Breast epithelium (tissue), 3 donors: ENCODE measurements at regions not wholly inside any gene's neighbourhood (a gene's known extent, or its start where the extent isn't known, plus 50 kb on each side); places are given as distances from the start of the nearest gene placed in this dataset.

Experiments used
- POLR2A ChIP-seq: fragments of 450-650 bp; IDR thresholded peaks from one replicate; pipeline ENCODE4 v1.6.1; 2016; ENCODE audit warnings: antibody characterized with exemption, mild to moderate bottlenecking, moderate library complexity
- TF ChIP-seq, protein P1 (sequence below), 3 donors: fragments of 450-650 bp; IDR thresholded peaks; one replicate each; pipeline ENCODE4 v1.5.1; 2016 to 2017; ENCODE audit warnings: antibody characterized with exemption in 3 of 3, mild to moderate bottlenecking in 3 of 3, moderate library complexity in 3 of 3

DNA sequence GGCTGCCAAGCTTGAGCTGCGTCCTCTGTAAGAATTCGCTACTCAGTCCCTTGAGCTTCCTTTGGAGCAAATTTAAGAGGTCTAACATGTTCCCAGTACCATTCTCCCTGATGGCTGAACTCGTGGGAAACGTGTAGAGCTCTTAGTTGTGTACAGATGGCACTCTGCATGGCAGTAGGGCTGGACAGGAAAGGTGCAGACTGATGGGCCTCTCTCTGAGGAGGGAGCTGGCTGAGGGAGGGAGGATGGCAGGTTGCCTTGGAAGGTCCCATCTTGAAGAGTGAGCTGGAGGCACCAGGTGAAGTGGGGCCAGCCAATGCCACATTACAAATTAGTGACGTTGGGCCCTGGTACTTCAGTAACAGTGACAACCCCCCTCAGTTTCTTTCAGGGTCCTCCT is 495.3 kb downstream of the CCDC171 start:
- TF ChIP-seq, protein P1, sequence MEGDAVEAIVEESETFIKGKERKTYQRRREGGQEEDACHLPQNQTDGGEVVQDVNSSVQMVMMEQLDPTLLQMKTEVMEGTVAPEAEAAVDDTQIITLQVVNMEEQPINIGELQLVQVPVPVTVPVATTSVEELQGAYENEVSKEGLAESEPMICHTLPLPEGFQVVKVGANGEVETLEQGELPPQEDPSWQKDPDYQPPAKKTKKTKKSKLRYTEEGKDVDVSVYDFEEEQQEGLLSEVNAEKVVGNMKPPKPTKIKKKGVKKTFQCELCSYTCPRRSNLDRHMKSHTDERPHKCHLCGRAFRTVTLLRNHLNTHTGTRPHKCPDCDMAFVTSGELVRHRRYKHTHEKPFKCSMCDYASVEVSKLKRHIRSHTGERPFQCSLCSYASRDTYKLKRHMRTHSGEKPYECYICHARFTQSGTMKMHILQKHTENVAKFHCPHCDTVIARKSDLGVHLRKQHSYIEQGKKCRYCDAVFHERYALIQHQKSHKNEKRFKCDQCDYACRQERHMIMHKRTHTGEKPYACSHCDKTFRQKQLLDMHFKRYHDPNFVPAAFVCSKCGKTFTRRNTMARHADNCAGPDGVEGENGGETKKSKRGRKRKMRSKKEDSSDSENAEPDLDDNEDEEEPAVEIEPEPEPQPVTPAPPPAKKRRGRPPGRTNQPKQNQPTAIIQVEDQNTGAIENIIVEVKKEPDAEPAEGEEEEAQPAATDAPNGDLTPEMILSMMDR (IDR thresholded peaks at IDR 0.05), result no peak
- no peak for TF ChIP-seq POLR2A
